Smooth muscle cell (in vitro differentiated cells): ENCODE measurements at regions not wholly inside any gene's neighbourhood (a gene's known extent, or its start where the extent isn't known, plus 50 kb on each side); places are given as distances from the start of the nearest gene placed in this dataset.
"Not testable (repeated sequence)": the region's sequence is repeated elsewhere in the genome, so short reads cannot be mapped to it uniquely, and the experiment has no call there.

Experiments used
- DNase-seq: peaks from one replicate; lab custom pipeline; 2025; ENCODE audit not compliant: unreplicated experiment; lab: John Stamatoyannopoulos, UW
- H2AFZ ChIP-seq: fragments of 200-600 bp; sonication (generic); 2 replicates; pipeline ENCODE4 v1.6.0; 2016; ENCODE audit warnings: antibody characterized with exemption, low read depth, mild to moderate bottlenecking
- H3F3A ChIP-seq: fragments of 200-600 bp; sonication (generic); 2 replicates; pipeline ENCODE4 v1.6.0; 2017; ENCODE audit warnings: antibody characterized with exemption, low read depth
- H3K27ac ChIP-seq: fragments of 200-600 bp; sonication (generic); 2 replicates; pipeline ENCODE4 v1.5.1; 2016; ENCODE audit warnings: low read depth, mild to moderate bottlenecking
- H3K27me3 ChIP-seq: fragments of 200-600 bp; sonication (generic); 2 replicates; pipeline ENCODE4 v1.6.1; 2016; ENCODE audit warnings: low read depth, mild to moderate bottlenecking
- H3K36me3 ChIP-seq: fragments of 200-600 bp; sonication (generic); 2 replicates; pipeline ENCODE4 v1.5.1; 2016; ENCODE audit warnings: low read depth
- H3K4me1 ChIP-seq: fragments of 200-600 bp; sonication (generic); 2 replicates; pipeline ENCODE4 v1.5.1; 2016; ENCODE audit warnings: low read depth
- H3K4me2 ChIP-seq: fragments of 200-600 bp; sonication (generic); 2 replicates; pipeline ENCODE4 v1.6.0; 2016; ENCODE audit warnings: mild to moderate bottlenecking
- H3K4me3 ChIP-seq: fragments of 200-600 bp; sonication (generic); 2 replicates; pipeline ENCODE4 v1.5.1; 2016; ENCODE audit warnings: mild to moderate bottlenecking
- H3K79me2 ChIP-seq: fragments of 200-600 bp; sonication (generic); 2 replicates; pipeline ENCODE4 v1.6.0; 2016; ENCODE audit warnings: low read depth, mild to moderate bottlenecking
- H3K9ac ChIP-seq: fragments of 200-600 bp; sonication (generic); 2 replicates; pipeline ENCODE4 v1.6.0; 2016; ENCODE audit warnings: low read depth
- H3K9me3 ChIP-seq: fragments of 200-600 bp; sonication (generic); replicated peaks from 2 replicates; pipeline ENCODE4 v1.5.1; 2016; ENCODE audit warnings: low read depth
- H4K20me1 ChIP-seq: fragments of 200-600 bp; sonication (generic); 2 replicates; pipeline ENCODE4 v1.6.0; 2016; ENCODE audit warnings: low read depth
- WGBS: methylation state at CpG from one replicate; pipeline ENCODE4 v1.1.7; 2016; ENCODE audit warnings: low lambda C conversion rate; 5-methylcytosine and 5-hydroxymethylcytosine counted together
- TF ChIP-seq, protein P1 (sequence below): fragments of 200-600 bp; sonication (generic); IDR thresholded peaks from 2 replicates; pipeline ENCODE4 v1.5.1; 2017; ENCODE audit warnings: borderline replicate concordance, mild to moderate bottlenecking, antibody characterized with exemption; ENCODE audit not compliant: insufficient read depth, poor library complexity, severe bottlenecking

DNA sequence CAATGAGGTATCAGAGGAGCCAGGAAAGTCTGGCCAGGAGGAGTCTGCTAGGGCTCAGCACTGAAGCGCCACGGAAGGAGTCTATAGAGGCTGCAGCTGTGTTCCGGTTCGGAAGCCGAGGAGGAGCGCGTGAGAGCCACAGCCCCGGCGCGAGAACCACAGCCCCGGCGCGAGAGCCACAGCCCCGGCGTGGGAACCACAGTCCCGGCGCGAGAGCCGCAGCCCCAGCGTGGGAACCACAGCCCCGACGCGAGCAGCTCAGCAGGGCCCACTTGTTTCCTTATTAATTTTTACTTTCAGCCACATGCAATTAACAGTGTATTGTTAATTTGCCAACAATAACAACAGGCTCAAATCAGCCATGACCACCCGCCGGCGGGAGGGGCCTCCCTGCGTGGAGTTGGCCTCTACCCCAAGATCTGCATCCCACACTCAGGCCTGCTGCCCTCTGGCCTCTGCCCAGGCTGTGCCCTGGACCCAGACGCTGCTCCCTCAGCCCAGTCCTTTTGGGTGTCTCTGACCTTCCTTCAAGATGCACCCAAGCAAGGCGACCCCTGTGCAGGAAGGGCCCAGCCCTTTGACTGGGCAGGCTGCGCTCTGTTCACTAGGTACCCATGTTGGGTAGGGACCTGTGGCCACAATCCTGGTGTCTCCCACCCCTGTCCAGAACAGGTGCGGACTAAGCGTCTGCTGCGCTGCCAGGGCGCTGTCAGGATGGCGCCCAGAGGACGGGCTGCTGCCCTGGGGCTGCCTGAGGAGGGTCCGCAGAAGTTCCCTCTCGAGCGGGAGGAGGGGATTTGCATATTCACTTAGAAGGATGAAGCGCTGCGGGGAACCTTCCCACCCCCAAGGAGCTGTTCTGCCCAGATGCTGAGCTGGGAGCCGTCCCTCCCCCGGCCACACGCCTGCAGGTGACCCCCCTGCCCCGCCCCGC lies 113.8 kb downstream of the ADRA2C start:
- TF ChIP-seq, protein P1, sequence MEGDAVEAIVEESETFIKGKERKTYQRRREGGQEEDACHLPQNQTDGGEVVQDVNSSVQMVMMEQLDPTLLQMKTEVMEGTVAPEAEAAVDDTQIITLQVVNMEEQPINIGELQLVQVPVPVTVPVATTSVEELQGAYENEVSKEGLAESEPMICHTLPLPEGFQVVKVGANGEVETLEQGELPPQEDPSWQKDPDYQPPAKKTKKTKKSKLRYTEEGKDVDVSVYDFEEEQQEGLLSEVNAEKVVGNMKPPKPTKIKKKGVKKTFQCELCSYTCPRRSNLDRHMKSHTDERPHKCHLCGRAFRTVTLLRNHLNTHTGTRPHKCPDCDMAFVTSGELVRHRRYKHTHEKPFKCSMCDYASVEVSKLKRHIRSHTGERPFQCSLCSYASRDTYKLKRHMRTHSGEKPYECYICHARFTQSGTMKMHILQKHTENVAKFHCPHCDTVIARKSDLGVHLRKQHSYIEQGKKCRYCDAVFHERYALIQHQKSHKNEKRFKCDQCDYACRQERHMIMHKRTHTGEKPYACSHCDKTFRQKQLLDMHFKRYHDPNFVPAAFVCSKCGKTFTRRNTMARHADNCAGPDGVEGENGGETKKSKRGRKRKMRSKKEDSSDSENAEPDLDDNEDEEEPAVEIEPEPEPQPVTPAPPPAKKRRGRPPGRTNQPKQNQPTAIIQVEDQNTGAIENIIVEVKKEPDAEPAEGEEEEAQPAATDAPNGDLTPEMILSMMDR: no peak
- Histone ChIP-seq H3K9ac (no peak overlapping the region), H4K20me1 (no peaks in the 10 kb centered on the region), H3K4me2 (no peak overlapping the region), H3K36me3 (no peaks in the 10 kb centered on the region), H3K27me3 (peaks cover 31% of the 10 kb centered on the region), H3K4me1 (no peaks in the 10 kb centered on the region), H3F3A (no peaks in the 10 kb centered on the region), H2AFZ (no peak overlapping the region), H3K9me3 (no peaks in the 10 kb centered on the region), H3K79me2 (no peaks in the 10 kb centered on the region), H3K27ac (no peak overlapping the region), H3K4me3 (no peak overlapping the region)
- DNase-seq: no peak
- 41% methylated on average over 39 of the region's 46 CpGs for WGBS

DNA sequence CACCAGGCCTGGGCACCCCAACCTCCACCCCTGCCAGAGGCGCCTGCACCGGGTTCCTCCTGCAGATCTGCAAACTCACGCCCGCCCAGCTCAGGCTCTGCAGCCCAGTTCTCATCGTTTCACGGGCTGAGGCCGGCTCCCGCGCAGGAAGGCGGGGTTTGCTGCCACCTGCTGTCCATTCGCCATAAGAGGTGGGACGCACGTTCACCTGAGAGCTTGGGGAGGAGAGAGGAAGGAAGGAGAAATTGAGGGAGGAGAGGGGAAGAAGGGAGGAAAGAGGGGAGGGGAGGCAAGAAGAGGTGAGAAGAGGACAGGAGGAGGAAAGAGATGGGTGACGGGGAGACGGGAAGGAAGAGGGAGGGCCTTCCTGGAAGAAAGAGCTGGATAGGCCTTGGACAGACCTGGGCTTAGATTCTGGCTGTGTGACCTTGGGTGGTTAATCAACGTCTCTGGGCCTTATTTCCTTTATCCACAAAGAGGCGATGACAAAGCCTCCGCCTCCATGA lies 114.5 kb downstream of the ADRA2C start:
- Histone ChIP-seq H3K27me3 (peaks cover 28% of the 10 kb centered on the region), H2AFZ (no peak overlapping the region), H3K79me2 (no peaks in the 10 kb centered on the region), H3K4me2 (no peak overlapping the region), H3K36me3 (no peaks in the 10 kb centered on the region), H4K20me1 (no peaks in the 10 kb centered on the region), H3K4me3 (no peak overlapping the region), H3K9me3 (no peaks in the 10 kb centered on the region), H3K4me1 (no peaks in the 10 kb centered on the region), H3K9ac (no peak overlapping the region), H3K27ac (no peak overlapping the region), H3F3A (no peaks in the 10 kb centered on the region)
- TF ChIP-seq, protein P1: peak; percentile 72
- DNase-seq: peak; percentile 19
- WGBS: 9% methylated on average over 18 of the region's 18 CpGs

GRCh38 chr4:3882316-3882885 lies 116.2 kb downstream of the ADRA2C start:
- H4K20me1 ChIP-seq, DNase-seq: not testable (repeated sequence)
- 90% methylated on average over 12 of the region's 12 CpGs for WGBS

GRCh38 chr4:3884261-3884660 lies 118.1 kb downstream of the ADRA2C start:
- not testable (repeated sequence) for H3F3A ChIP-seq, DNase-seq, H3K27ac ChIP-seq, H3K9me3 ChIP-seq, H4K20me1 ChIP-seq, H3K4me1 ChIP-seq, H3K4me3 ChIP-seq, H3K4me2 ChIP-seq, H2AFZ ChIP-seq, H3K9ac ChIP-seq, H3K79me2 ChIP-seq, H3K36me3 ChIP-seq
- WGBS: 82% methylated on average over 5 of the region's 5 CpGs
- peaks cover 15% of the 10 kb centered on the region for H3K27me3 ChIP-seq

More at GRCh38 chr4:3882316-3882885, 116.2 kb downstream of the ADRA2C start:
- H3K4me3 ChIP-seq, H3F3A ChIP-seq, H3K9ac ChIP-seq, H2AFZ ChIP-seq, H3K4me2 ChIP-seq, H3K9me3 ChIP-seq, H3K79me2 ChIP-seq, H3K36me3 ChIP-seq, H3K27ac ChIP-seq, H3K4me1 ChIP-seq: not testable (repeated sequence)
- peaks cover 26% of the 10 kb centered on the region for H3K27me3 ChIP-seq
